GM19099 (cell line): ENCODE measurements at regions not wholly inside any gene's neighbourhood (a gene's known extent, or its start where the extent isn't known, plus 50 kb on each side); places are given as distances from the start of the nearest gene placed in this dataset.

Experiments
- POLR2A ChIP-seq: IDR thresholded peaks from 3 replicates; pipeline ENCODE4 v1.6.1; 2011; ENCODE audit warnings: low read depth; ENCODE audit not compliant: insufficient read length; ENCODE audit errors: extremely low read depth

DNA sequence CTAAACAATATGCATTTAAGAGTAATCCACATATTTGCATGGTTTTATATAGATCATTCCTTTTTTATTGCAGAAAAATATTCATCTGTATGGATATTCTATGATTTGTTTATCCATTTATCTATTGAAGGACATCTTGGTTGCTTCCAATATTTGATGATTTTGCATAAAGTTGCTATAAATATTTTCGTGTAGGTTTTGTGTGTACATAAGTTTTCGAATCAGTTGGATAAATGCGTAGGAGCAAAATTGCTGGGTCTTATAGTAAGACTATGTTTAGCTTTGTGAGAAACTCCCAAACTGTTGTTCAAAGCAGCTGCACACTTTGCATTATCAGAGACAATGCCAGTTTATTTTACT lies 971.2 kb downstream of the DIPK2A start:
- TF ChIP-seq POLR2A = no peak

DNA sequence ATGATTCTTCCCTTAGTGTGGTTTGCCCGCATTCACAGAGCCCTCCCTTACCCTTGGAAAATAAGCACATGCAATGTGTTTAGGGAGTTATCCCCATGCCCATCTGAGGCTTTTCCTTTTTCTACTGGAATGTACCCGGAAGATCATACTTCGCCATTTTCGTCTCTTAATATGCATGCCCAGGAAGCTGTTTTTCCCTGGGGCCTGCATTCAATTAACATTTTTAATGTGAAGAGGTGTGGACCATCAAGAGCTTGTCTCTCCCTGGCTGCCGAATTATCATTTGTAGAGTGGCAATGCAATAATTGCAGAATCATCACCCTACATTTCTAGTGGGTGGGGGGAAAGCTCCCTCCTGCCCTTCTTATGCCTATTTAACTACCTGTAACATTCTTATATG lies 976.3 kb downstream of the DIPK2A start:
- TF ChIP-seq POLR2A = no peak

DNA sequence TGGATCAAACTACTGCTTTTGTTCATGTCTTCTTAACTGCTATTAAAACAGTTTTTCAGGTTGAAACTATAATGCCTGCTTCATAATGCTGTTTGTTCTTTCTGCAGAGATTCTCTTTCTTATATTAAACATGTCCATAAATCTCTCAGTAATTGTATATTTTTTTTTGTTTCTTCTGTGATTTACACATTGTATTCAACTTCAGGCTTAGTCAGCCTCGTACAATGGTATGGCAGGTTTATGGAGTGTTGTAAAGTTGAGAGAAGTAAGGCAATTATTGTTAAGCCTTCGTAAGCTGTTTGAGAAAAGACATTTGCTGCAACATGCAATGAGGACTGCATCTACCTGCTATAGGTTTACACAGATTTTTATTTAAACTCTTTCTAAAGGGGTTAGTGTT lies 977.1 kb downstream of the DIPK2A start:
- no peak for TF ChIP-seq POLR2A

GRCh38 chr3:144953959-144954358 lies 982.3 kb downstream of the DIPK2A start:
- TF ChIP-seq POLR2A = no peak

DNA sequence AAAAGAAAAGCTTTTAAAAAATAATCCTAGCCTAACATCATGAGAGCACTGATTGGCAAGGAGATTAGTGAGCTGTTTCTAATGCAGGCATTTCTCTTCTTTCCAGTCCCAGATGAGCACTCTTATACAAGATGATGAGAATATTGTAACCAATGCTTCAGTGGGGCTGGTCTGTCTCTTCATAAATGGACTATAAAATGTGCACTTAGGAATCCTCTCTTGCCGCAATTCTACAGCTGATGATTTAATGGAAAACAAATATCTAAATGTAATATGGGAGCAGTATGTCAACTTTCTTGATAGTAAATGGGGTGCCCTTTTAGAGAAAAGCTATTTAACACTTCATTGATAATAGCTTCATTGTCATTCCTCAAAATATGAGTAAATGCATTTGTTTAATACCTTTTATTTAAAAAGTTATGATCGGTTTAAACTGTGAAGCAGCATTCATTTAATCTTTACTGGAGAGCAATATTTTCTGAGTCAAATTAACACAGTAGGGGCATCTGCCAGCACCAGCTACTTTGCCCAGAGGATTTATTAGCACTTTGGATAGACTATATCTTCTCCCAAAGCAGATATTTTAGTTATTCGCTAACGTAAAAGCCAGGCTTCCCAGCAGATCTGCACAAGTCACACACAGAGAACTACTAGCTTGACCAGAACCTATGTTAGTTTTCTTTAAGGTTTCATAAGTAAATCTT lies 985.9 kb downstream of the DIPK2A start:
- TF ChIP-seq POLR2A = no peak

DNA sequence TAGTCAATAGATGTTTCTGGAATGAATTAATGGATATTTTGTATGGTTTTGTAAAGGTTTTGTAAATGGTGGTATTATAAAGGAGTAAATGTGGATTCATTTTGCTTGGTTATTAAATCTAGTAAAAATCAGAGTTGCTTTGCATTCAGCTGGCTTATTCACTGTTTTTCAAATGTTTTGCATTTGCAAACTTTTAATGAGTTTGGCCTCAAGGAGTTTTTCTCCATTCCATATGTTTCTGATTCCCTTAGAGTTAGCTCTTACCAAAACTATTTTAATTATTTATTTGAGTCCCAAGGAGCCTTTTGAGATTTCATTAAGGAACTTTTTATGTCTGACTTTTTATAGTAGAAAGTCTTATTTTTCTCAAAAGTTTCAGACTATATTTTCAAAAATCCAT lies 992.2 kb downstream of the DIPK2A start:
- no peak for TF ChIP-seq POLR2A

DNA sequence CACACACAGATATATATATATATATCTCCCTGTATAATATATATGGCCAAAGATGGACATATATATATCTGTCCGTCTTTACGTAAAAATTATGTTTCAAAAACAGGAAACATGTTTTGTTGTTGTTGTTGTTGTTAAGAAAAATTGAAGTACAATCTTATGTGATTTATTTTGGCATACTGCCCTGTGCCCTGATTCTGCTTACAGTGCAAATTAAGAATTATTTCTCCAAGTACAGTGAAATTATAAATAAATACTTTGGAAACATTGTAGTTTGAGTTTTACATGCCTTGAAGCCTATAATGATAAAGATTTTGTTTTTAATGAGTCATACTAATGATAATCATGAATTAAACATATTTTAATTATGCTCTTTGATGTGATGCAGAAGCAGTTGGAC lies 994.9 kb downstream of the DIPK2A start:
- TF ChIP-seq POLR2A = no peak

DNA sequence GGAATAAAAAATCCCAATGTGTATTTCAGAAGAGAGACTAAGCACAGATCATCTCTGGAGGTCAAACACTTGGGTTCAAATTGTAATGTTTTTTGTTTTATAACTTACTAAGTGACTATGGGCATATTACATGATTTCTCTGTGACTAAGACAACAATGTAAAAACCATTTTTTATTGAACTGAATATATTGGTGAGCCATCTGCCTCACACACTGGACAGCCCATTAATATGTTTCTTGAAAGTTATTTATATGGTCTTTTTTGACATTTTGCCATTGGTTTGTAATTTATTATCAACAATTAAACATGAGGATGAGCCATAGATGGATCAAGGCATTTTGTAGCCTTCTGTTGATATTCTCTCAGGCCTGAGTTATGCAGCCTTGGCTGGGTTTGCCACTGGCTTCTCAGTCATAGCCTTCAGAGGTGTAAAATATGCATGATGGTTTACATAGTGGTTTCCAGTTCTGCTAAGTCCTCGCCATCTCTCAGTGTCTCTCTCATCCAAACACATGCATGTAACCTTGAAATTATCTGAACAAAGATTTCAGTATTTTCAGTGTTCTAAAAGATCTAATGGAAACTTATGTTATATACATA lies 997.2 kb downstream of the DIPK2A start:
- TF ChIP-seq POLR2A = no peak

- no peak for TF ChIP-seq POLR2A
Measured at GRCh38 chr3:144989807-144990206, 1018.2 kb downstream of the DIPK2A start.

DNA sequence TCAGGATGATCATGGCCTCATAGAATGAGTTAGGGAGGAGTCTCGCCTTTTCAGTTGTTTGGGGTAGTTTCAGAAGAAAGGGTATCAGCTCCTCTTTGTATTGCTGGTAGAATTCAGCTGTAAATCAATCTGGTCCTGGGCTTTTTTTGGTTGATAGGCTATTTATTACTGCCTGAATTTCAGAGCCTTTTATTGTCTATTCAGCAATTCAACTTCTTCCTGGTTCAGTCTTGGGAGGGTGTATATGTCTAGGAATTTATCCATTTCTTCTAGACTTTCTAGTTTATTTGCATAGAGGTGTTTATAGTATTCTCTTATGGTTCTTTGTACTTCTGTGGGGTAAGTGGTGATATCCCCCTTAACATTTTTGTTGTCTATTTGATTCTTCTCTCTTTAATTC lies 1024.2 kb downstream of the DIPK2A start:
- TF ChIP-seq POLR2A = no peak

- no peak for TF ChIP-seq POLR2A
Measured at GRCh38 chr3:145005427-145005826, 1033.8 kb downstream of the DIPK2A start.

- no peak for TF ChIP-seq POLR2A
Measured at GRCh38 chr3:145006271-145006670, 1034.6 kb downstream of the DIPK2A start.

DNA sequence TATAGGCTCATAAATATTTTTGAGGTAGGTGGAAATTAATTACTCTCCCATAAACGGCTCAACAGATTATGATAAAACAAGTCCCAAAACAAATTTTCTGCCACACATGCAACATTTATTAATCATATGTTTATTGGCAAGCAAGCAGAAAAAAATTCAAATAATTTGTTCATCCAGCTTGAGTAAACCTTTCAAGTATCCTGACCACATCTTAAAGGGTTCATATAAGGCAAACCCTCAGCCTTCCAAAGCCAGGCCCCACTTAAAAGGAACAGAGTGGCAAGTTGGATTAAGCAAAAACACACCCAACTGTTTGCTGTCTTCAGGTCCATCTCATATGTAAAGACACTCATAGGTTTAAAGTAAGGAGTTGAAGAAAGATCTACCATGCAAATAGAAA lies 1042.3 kb downstream of the DIPK2A start:
- no peak for TF ChIP-seq POLR2A

- TF ChIP-seq POLR2A = no peak
Measured at GRCh38 chr3:145015253-145015652, 1043.6 kb downstream of the DIPK2A start.

- TF ChIP-seq POLR2A = no peak
Measured at GRCh38 chr3:145017959-145018358, 1046.3 kb downstream of the DIPK2A start.

DNA sequence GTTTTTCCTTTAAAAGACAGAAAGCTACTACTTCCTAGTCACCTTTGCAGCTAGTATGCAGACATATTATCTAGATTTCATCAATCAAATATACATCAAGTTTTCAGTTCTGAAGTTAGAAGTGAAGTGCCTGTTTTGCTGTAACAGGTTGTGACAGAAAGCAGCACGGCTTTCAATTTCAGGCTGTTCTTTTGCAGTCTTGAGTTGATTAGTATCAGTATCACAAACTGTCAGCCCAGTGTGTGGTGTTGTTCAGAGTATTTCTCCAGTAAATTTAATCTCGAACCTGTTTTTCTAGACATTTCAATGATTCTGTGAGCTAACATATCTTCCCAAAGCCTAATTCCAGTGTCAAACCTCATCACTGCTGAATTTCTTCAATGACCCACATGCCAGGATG lies 1050.8 kb downstream of the DIPK2A start:
- TF ChIP-seq POLR2A = no peak

DNA sequence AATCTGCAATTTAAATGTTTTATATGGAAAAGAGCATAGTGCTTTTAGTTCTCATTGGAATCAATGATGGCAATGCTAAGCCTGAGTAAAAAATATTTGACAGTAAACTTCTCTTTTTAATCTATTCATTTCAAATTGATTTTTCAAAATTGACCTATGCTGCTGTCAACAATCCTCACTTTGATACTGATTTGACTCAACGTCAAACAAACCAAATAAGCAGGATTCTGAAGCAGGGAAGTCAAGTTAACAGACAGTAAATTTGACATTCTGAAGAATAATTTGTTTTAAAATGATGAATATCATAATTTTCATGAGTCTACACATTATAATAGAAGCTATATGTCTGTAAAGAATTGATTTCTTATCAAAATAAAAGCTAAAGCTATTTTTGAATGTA lies 1053.1 kb downstream of the DIPK2A start:
- TF ChIP-seq POLR2A = no peak
